H9 (cell line): ENCODE measurements at regions not wholly inside any gene's neighbourhood (a gene's known extent, or its start where the extent isn't known, plus 50 kb on each side); places are given as distances from the start of the nearest gene placed in this dataset.

ENCODE experiments used
- DNase-seq: peaks from one replicate; pipeline ENCODE4 v3.0.0-alpha.2; 2017
- H2AFZ ChIP-seq: one replicate; pipeline ENCODE4 v1.6.1; 2013; ENCODE audit warnings: mild to moderate bottlenecking, low read length, control low read depth, moderate library complexity
- H2AK5ac ChIP-seq: 2 replicates; pipeline ENCODE4 v1.6.1; 2013; ENCODE audit warnings: low read length, control low read depth, mixed read lengths; ENCODE audit not compliant: insufficient read length
- H2BK120ac ChIP-seq: one replicate; pipeline ENCODE4 v1.6.1; 2013; ENCODE audit warnings: low read depth, mild to moderate bottlenecking, low read length, control low read depth, inconsistent platforms; ENCODE audit not compliant: poor library complexity, severe bottlenecking
- H2BK12ac ChIP-seq: 2 replicates; pipeline ENCODE4 v1.6.1; 2013; ENCODE audit warnings: low read length, control low read depth, mixed read lengths, low read depth; ENCODE audit not compliant: insufficient read length
- H2BK15ac ChIP-seq: 2 replicates; pipeline ENCODE4 v1.6.1; 2013; ENCODE audit warnings: low read depth, low read length, control low read depth
- H2BK20ac ChIP-seq: one replicate; pipeline ENCODE4 v1.6.1; 2013; ENCODE audit warnings: low read depth, mild to moderate bottlenecking, low read length, control low read depth, inconsistent platforms; ENCODE audit not compliant: poor library complexity, severe bottlenecking
- H2BK5ac ChIP-seq: 2 replicates; pipeline ENCODE4 v1.6.1; 2013; ENCODE audit warnings: low read length, control low read depth, mixed read lengths; ENCODE audit not compliant: insufficient read length
- H3K14ac ChIP-seq: 2 replicates; pipeline ENCODE4 v1.6.1; 2013; ENCODE audit warnings: low read length, control low read depth; ENCODE audit not compliant: insufficient read depth
- H3K18ac ChIP-seq: 2 replicates; pipeline ENCODE4 v1.6.1; 2013; ENCODE audit warnings: low read depth, mild to moderate bottlenecking, mixed read lengths, low read length, control low read depth; ENCODE audit not compliant: insufficient read length
- H3K23ac ChIP-seq: 2 replicates; pipeline ENCODE4 v1.6.1; 2013; ENCODE audit warnings: low read length, control low read depth, mixed read lengths, low read depth; ENCODE audit not compliant: insufficient read length
- H3K23me2 ChIP-seq: 2 replicates; pipeline ENCODE4 v1.6.1; 2013; ENCODE audit warnings: low read depth, mild to moderate bottlenecking, mixed read lengths, low read length, control low read depth; ENCODE audit not compliant: insufficient read length, poor library complexity, severe bottlenecking
- H3K27ac ChIP-seq: 2 replicates; pipeline ENCODE4 v1.5.1; 2013; ENCODE audit warnings: low read length, control low read depth, mixed read lengths, low read depth; ENCODE audit not compliant: insufficient read length
- H3K27me3 ChIP-seq: 2 replicates; pipeline ENCODE4 v1.6.1; 2013; ENCODE audit warnings: low read length, control low read depth, inconsistent platforms; ENCODE audit not compliant: insufficient read depth
- H3K4ac ChIP-seq: 2 replicates; pipeline ENCODE4 v1.6.1; 2013; ENCODE audit warnings: low read depth, mild to moderate bottlenecking, control low read depth, inconsistent platforms, low read length, moderate library complexity
- H3K4me1 ChIP-seq: 2 replicates; pipeline ENCODE4 v1.6.1; 2013; ENCODE audit warnings: low read length, control low read depth, inconsistent platforms; ENCODE audit not compliant: insufficient read depth
- H3K4me2 ChIP-seq: 2 replicates; pipeline ENCODE4 v1.6.1; 2013; ENCODE audit warnings: low read length, control low read depth, mixed read lengths; ENCODE audit not compliant: insufficient read length, insufficient read depth
- H3K56ac ChIP-seq: 2 replicates; pipeline ENCODE4 v1.6.1; 2013; ENCODE audit warnings: low read depth, mild to moderate bottlenecking, mixed read lengths, low read length, control low read depth; ENCODE audit not compliant: insufficient read length
- H3K79me1 ChIP-seq: 2 replicates; pipeline ENCODE4 v1.6.1; 2013; ENCODE audit warnings: low read depth, mild to moderate bottlenecking, moderate library complexity, low read length, control low read depth, inconsistent platforms; ENCODE audit not compliant: insufficient read depth, poor library complexity, severe bottlenecking
- H3K79me2 ChIP-seq: 2 replicates; pipeline ENCODE4 v1.6.1; 2013; ENCODE audit warnings: low read length, control low read depth, inconsistent platforms; ENCODE audit not compliant: insufficient read depth
- H3K9ac ChIP-seq: 2 replicates; pipeline ENCODE4 v1.6.1; 2013; ENCODE audit warnings: low read length, control low read depth, mixed read lengths; ENCODE audit not compliant: insufficient read length; ENCODE audit errors: extremely low read depth
- H3K9me3 ChIP-seq: one replicate; pipeline ENCODE4 v1.6.1; 2013; ENCODE audit warnings: low read depth, low read length, inconsistent platforms; ENCODE audit not compliant: control insufficient read depth
- H3T11ph ChIP-seq: one replicate; pipeline ENCODE4 v1.6.1; 2013; ENCODE audit warnings: mild to moderate bottlenecking, low read length, control low read depth, inconsistent platforms
- H4K20me1 ChIP-seq: one replicate; pipeline ENCODE4 v1.6.1; 2013; ENCODE audit not compliant: control insufficient read depth, insufficient read length, insufficient read depth
- H4K5ac ChIP-seq: 2 replicates; pipeline ENCODE4 v1.6.1; 2013; ENCODE audit warnings: low read depth, mild to moderate bottlenecking, mixed read lengths, low read length, control low read depth; ENCODE audit not compliant: insufficient read length
- H4K8ac ChIP-seq: replicated peaks from 2 replicates; pipeline ENCODE4 v1.6.1; 2013; ENCODE audit warnings: low read length, control low read depth, mixed read lengths, low read depth; ENCODE audit not compliant: insufficient read length
- H4K91ac ChIP-seq: 2 replicates; pipeline ENCODE4 v1.6.1; 2013; ENCODE audit warnings: low read depth, mild to moderate bottlenecking, moderate library complexity, mixed read lengths, low read length, control low read depth; ENCODE audit not compliant: insufficient read length
- H3K27ac Mint-ChIP-seq, 3 experiments: 2 replicates in 2 of 3; 3 replicates in 1 of 3; pipeline ENCODE4 v1.8.0; 2020 to 2021; ENCODE audit warnings: mixed read lengths in 3 of 3, mild to moderate bottlenecking in 1 of 3, moderate library complexity in 1 of 3
- H3K27me3 Mint-ChIP-seq: 2 replicates; pipeline ENCODE4 v1.8.0; 2021; ENCODE audit warnings: low read depth, mild to moderate bottlenecking, moderate library complexity, mixed read lengths
- H3K36me3 Mint-ChIP-seq, 3 experiments: 2 replicates in 2 of 3; 3 replicates in 1 of 3; pipeline ENCODE4 v1.8.0; 2020 to 2021; ENCODE audit warnings: low read depth in 3 of 3, mixed read lengths in 3 of 3; ENCODE audit not compliant: insufficient read depth in 1 of 3
- H3K4me1 Mint-ChIP-seq, 2 experiments: 2 replicates each; pipeline ENCODE4 v1.8.0; 2020; ENCODE audit warnings: mixed read lengths in 2 of 2
- H3K4me3 Mint-ChIP-seq, 2 experiments: 2 replicates in 1 of 2; 3 replicates in 1 of 2; pipeline ENCODE4 v1.8.0; 2020 to 2021; ENCODE audit warnings: mild to moderate bottlenecking in 2 of 2, mixed read lengths in 2 of 2, moderate library complexity in 1 of 2
- H3K9me3 Mint-ChIP-seq, 2 experiments: 2 replicates in 1 of 2; 3 replicates in 1 of 2; pipeline ENCODE4 v1.8.0; 2020; ENCODE audit warnings: mild to moderate bottlenecking in 2 of 2, mixed read lengths in 2 of 2, moderate library complexity in 1 of 2
- CTCF ChIP-seq: fragments of 200-600 bp; sonication (generic); conservative IDR thresholded peaks from 3 replicates; pipeline ENCODE4 v1.8.0; 2021; ENCODE audit warnings: antibody characterized with exemption, mild to moderate bottlenecking
- WGBS: extraction: QIAGEN DNeasy Blood & Tissue Kit; methylation state at CpG from one replicate; pipeline ENCODE4 v1.1.7; 2013; ENCODE audit warnings: missing lambda C conversion rate, low lambda C conversion rate, mixed read lengths; ENCODE audit not compliant: insufficient read length; ENCODE audit errors: extremely low coverage; 5-methylcytosine and 5-hydroxymethylcytosine counted together

- Histone ChIP-seq H3K4me1 (no peaks in the 10 kb centered on the region), H2BK15ac (no peak overlapping the region), H3K9me3 (no peaks in the 10 kb centered on the region), H2AFZ (no peak overlapping the region), H3K18ac (no peak overlapping the region), H4K5ac (no peak overlapping the region), H4K91ac (no peak overlapping the region), H3K4me2 (no peak overlapping the region), H3T11ph (no peak overlapping the region), H4K20me1 (no peaks in the 10 kb centered on the region), H3K27ac (no peak overlapping the region), H3K23ac (no peak overlapping the region), H3K79me1 (no peaks in the 10 kb centered on the region), H2AK5ac (no peak overlapping the region), H3K23me2 (no peaks in the 10 kb centered on the region), H2BK12ac (no peak overlapping the region), H2BK120ac (no peak overlapping the region), H3K9ac (no peak overlapping the region), H4K8ac (no peak overlapping the region), H2BK5ac (no peak overlapping the region), H3K27me3 (no peaks in the 10 kb centered on the region), H3K4ac (no peak overlapping the region), H3K14ac (no peak overlapping the region), H3K79me2 (no peaks in the 10 kb centered on the region), H3K56ac (no peak overlapping the region), H2BK20ac (no peak overlapping the region)
- Mint-ChIP-seq H3K27me3 (no peaks in the 10 kb centered on the region; the same call in 1 of the 2 replicates), H3K4me1 (peaks cover 6 to 7% of the 10 kb centered on the region in 2 experiments; a peak in 3 of 4 replicates), H3K36me3 (peaks cover 0 to 6% (median 0%) of the 10 kb centered on the region in 3 experiments; a peak in 2 of 7 replicates), H3K27ac (no peak overlapping the region; a peak in 1 of 7 replicates), H3K4me3 (no peak overlapping the region), H3K9me3 (peaks cover 3 to 8% of the 10 kb centered on the region in 2 experiments; a peak in 4 of 5 replicates)
- DNase-seq = no peak
- no CpG with 5 or more reads among the region's 5 CpGs for WGBS
- TF ChIP-seq CTCF = no peak
Measured at GRCh38 chr14:99043267-99043615, 228.8 kb downstream of the BCL11B start.
